D721Med (cell line): ENCODE measurements at regions not wholly inside any gene's neighbourhood (a gene's known extent, or its start where the extent isn't known, plus 50 kb on each side); places are given as distances from the start of the nearest gene placed in this dataset.
"Not testable (repeated sequence)": the region's sequence is repeated elsewhere in the genome, so short reads cannot be mapped to it uniquely, and the experiment has no call there.

Source experiments
- DNase-seq: peaks from one replicate; pipeline ENCODE4 v3.0.0; 2011; ENCODE audit warnings: low spot score; ENCODE audit not compliant: insufficient read length
- FAIRE-seq: peaks from 2 replicates; lab custom pipeline; 2011; peaks lifted over from hg19 to GRCh38; lab: Jason Lieb, UNC
- TF ChIP-seq, protein P1 (sequence below): IDR thresholded peaks from 2 replicates; pipeline ENCODE4 v1.5.1; 2012; ENCODE audit warnings: mild to moderate bottlenecking, control low read depth; ENCODE audit not compliant: insufficient read depth; ENCODE audit errors: missing control alignments

- TF ChIP-seq, protein P1, sequence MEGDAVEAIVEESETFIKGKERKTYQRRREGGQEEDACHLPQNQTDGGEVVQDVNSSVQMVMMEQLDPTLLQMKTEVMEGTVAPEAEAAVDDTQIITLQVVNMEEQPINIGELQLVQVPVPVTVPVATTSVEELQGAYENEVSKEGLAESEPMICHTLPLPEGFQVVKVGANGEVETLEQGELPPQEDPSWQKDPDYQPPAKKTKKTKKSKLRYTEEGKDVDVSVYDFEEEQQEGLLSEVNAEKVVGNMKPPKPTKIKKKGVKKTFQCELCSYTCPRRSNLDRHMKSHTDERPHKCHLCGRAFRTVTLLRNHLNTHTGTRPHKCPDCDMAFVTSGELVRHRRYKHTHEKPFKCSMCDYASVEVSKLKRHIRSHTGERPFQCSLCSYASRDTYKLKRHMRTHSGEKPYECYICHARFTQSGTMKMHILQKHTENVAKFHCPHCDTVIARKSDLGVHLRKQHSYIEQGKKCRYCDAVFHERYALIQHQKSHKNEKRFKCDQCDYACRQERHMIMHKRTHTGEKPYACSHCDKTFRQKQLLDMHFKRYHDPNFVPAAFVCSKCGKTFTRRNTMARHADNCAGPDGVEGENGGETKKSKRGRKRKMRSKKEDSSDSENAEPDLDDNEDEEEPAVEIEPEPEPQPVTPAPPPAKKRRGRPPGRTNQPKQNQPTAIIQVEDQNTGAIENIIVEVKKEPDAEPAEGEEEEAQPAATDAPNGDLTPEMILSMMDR, result no peak
- no peak for FAIRE-seq
- DNase-seq, result no peak
Measured at GRCh38 chr3:145457825-145458552, 703.0 kb downstream of the PLOD2 start.

DNA sequence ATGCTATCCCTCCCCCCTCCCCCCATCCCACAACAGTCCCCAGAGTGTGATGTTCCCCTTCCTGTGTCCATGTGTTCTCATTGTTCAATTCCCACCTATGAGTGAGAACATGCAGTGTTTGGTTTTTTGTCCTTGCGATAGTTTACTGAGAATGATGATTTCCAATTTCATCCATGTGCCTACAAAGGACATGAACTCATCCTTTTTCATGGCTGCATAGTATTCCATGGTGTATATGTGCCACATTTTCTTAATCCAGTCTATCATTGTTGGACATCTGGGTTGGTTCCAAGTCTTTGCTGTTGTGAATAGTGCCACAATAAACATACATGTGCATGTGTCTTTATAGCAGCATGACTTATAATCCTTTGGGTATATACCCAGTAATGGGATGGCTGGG lies 701.3 kb downstream of the PLOD2 start:
- not testable (repeated sequence) for DNase-seq, FAIRE-seq

- DNase-seq (no peak), FAIRE-seq (no peak)
- TF ChIP-seq, protein P1, result no peak
Measured at GRCh38 chr3:145471976-145472375, 689.0 kb downstream of the PLOD2 start.

DNA sequence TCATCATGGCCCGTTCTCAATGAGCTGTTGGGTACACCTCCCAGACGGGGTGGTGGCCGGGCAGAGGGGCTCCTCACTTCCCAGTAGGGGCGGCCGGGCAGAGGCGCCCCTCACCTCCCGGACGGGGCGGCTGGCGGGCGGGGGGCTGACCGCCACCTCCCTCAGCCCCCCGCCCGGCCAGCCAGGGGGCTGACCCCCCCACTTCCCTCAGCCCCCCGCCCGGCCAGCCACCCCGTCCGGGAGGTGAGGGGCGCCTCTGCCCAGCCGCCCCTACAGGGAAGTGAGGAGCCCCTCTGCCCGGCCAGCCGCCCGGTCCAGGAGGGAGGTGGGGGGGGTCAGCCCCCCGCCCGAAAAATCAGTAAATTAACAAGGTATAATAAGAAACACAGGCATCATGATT lies 678.2 kb downstream of the PLOD2 start:
- not testable (repeated sequence) for FAIRE-seq, DNase-seq

DNA sequence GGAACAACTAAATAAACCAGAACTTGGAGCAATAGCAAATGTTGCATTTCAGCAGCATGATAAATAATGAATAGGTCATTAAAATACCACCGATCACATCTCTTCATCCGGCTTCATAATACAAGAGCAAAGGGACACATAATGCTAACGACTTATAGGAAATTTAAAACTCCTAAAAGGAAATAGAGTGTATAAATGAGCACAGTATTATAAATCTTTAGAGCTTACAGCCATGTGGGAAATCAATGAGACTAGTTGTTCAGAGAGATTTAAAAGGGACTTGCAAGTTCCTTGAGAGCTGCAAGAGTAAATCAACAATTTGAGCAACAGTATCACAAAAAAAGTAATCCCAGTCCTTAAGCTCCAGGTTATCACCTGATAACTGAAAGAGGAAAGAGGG lies 677.0 kb downstream of the PLOD2 start:
- TF ChIP-seq, protein P1, result no peak

DNA sequence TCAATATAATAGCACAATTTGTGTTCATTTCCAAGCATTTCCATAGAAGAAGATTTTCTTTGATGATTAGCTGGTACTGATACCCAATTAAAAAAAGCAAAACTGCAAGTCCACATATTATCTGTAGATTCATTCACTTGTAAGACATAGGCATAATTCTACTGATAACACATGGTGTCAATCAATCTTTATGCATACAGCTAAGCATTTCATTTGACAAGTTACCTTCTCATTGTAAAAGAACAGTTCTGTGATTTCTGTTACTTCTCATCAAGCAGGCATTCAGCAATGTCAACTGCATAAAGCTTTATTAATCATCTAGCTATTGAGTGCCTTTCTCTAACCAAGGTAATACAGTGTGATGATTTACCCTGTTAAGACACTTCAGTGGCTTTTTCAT lies 672.0 kb downstream of the PLOD2 start:
- DNase-seq, result no peak
- FAIRE-seq, result no peak
- TF ChIP-seq, protein P1, result no peak

More for the DNA sequence above, 677.0 kb downstream of the PLOD2 start:
- FAIRE-seq, result no peak
- DNase-seq, result no peak

DNA sequence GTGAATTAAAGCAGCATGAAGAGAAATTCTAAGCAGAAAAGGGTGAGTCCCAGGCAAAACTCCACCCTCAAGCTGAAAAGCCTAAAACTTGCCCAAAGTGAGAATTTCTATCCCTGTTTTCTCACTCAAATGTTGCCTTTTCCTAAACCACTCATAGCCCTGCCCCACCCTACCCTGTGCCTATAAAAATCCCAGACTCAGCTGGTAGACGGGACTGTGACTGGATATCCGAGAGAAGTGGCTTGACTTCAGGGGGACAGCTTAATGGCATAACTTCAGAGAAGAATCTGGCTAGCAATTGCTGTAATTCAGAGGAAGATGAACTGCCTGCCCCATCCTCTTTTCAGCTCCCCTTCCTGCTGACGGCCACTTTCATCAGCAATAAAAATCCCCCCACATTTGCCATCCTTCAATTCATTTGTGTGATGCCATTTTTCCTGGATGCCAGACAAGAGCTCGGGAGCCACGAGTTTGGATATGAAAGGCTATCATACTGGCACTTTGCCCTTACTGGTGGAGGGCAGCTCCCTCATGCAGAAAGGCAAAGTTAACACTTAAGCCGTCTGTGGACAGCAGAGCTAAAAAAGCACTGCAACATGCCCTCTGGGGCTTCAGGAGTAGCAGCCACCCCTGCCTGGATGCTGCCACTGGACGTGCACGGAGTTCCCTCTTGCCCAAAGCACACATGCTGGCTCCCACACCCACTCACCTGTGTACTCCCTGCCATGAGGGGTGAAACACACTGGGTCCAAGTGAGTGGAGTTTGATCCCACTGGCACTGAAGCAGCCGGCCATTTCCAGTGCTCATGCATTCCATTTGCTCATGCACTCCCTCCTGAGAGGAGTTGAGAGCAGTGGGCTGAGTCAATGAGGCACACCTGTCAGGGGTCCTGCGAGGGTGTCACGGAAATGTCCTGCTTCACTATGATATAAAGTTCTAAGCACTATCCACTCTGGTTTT lies 670.6 kb downstream of the PLOD2 start:
- TF ChIP-seq, protein P1, result no peak
- FAIRE-seq, result no peak
- no peak for DNase-seq

GRCh38 chr3:145492456-145492855 lies 668.5 kb downstream of the PLOD2 start:
- FAIRE-seq, result no peak
- TF ChIP-seq, protein P1, result no peak
- no peak for DNase-seq

GRCh38 chr3:145517416-145517815 lies 643.6 kb downstream of the PLOD2 start:
- FAIRE-seq, DNase-seq: not testable (repeated sequence)
